AG10803 (cell line): ENCODE measurements at regions not wholly inside any gene's neighbourhood (a gene's known extent, or its start where the extent isn't known, plus 50 kb on each side); places are given as distances from the start of the nearest gene placed in this dataset.
A peak's percentile ranks its signal among the peaks of the same experiment; 100 is the strongest.
"Not testable (repeated sequence)": the region's sequence is repeated elsewhere in the genome, so short reads cannot be mapped to it uniquely, and the experiment has no call there.

ENCODE experiments used
- DNase-seq: peaks from one replicate; pipeline ENCODE4 v3.0.0; 2010; ENCODE audit warnings: low read depth
- H3K4me3 ChIP-seq: 2 replicates; pipeline ENCODE4 v1.5.1; 2011; ENCODE audit warnings: mild to moderate bottlenecking, low read length, control low read depth
- TF ChIP-seq, protein P1 (sequence below): conservative IDR thresholded peaks from 2 replicates; pipeline ENCODE4 v1.5.1; 2011; ENCODE audit warnings: mild to moderate bottlenecking, low read length, control low read depth, inconsistent platforms

DNA sequence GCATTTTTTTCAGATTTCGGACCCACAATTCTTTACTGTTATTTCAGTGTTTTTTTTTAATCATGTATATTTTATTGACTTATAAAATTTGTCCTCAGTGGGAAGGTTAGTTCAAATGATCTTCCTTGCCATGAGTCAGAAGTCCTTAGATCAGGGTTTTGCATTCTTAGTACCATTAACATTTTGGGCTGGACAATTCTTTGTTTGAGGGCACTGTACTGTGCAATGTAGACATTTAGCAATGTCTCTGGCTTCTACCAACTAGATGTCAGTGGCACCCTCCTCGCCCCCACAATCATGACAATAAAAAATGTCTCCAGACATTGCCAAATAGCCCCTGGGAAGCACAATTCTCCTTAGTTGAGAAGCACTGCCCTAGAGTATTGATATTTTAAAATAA is 176.6 kb downstream of the VEGFC start:
- DNase-seq, result no peak
- no peak overlapping the region for H3K4me3 ChIP-seq
- TF ChIP-seq, protein P1, sequence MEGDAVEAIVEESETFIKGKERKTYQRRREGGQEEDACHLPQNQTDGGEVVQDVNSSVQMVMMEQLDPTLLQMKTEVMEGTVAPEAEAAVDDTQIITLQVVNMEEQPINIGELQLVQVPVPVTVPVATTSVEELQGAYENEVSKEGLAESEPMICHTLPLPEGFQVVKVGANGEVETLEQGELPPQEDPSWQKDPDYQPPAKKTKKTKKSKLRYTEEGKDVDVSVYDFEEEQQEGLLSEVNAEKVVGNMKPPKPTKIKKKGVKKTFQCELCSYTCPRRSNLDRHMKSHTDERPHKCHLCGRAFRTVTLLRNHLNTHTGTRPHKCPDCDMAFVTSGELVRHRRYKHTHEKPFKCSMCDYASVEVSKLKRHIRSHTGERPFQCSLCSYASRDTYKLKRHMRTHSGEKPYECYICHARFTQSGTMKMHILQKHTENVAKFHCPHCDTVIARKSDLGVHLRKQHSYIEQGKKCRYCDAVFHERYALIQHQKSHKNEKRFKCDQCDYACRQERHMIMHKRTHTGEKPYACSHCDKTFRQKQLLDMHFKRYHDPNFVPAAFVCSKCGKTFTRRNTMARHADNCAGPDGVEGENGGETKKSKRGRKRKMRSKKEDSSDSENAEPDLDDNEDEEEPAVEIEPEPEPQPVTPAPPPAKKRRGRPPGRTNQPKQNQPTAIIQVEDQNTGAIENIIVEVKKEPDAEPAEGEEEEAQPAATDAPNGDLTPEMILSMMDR, result no peak

DNA sequence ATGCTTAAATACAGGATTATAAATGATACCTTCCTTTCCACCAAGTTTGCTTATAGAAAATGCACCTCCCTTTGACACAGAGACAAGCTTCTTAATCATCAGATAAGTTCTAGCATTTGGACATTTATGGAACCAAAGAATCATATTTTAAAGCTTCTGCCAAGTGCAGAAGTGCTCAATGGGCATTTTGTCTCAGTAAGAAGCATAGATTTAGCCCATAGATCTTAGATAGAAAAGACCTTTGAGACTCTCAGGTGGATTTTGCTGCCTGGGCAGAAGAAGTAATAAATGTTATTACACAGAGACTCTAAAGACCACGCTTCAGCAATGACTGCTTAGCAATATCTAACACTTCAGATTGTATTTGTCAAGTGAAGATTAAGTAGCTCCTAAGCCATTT is 174.6 kb downstream of the VEGFC start:
- no peak overlapping the region for H3K4me3 ChIP-seq
- DNase-seq, result no peak
- TF ChIP-seq, protein P1, result no peak

DNA sequence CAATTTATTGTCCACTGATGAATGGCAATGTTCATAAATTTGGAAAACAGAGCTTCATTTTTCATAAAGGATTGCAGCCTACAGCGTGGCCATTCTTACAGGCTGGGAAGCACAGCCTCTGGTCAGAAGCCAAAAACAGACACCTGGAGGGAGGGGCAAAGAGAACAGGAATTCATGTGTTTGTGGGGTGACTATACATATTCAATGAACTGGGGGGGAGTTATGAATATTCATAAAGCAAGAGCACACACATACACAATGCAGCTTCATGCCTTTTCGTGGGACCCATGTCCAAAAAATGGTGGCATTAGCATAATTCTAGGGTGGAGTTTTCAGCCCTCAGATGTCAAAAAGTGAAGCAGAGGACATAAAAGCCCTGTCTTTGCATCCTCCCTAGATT is 173.3 kb downstream of the VEGFC start:
- TF ChIP-seq, protein P1, result no peak
- DNase-seq, result no peak
- no peak overlapping the region for H3K4me3 ChIP-seq

DNA sequence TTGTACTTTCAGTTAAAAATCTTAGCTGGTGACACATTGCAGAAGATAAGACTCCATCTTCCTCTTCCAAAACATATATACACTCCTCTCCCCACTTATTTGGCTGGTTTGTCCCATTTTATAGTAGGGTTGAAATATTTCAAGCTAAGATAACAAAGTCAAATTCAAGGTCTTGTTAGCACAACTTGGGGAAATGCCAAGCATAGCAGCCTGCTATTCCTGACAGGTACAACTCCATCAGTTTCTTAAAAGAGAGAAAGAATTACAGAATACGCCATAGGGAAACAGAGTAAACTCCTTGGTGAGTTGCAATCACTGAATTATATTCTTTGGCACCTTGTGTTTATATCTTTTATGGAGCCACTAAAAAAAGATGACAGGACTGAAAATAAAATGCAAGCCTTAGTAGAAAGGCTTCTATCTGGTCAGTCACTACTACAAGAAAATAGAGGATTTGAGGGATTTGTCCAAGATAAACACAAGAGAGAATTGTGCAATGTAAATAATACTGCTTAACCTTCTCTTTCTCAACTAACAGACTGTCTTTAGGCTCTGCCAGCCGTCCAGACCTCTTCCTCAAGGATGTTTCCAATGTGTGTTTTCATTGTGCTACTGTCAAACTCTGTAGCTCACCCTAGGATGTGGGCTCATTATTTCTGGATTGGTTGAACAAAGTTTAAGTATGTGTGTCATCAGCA is 170.3 kb downstream of the VEGFC start:
- TF ChIP-seq, protein P1, result no peak
- DNase-seq, result peak; percentile 62
- H3K4me3 ChIP-seq, result no peak overlapping the region

DNA sequence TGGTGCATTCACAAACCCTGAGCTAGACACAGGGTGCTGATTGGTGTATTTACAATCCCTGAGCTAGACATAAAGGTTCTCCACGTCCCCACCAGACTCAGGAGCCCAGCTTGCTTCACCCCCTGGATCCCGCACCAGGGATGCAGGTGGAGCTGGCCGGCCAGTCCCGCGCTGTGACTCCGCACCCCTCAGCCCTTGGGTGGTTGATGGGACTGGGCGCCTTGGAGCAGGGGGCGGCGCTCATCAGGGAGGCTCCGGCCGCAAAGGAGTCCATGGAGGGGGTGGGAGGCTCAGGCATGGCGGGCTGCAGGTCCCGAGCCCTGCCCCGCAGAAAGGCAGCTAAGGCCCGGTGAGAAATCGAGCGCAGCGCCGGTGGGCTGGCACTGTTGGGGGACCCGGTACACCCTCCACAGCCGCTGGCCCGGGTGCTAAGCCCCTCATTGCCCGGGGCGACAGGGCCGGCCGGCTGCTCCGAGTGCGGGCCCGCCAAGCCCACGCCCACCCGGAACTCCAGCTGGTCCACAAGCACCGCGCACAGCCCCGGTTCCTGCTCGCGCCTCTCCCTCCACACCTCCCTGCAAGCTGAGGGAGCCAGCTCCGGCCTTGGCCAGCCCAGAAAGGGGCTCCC is 167.6 kb downstream of the VEGFC start:
- H3K4me3 ChIP-seq, result not testable (repeated sequence)

DNA sequence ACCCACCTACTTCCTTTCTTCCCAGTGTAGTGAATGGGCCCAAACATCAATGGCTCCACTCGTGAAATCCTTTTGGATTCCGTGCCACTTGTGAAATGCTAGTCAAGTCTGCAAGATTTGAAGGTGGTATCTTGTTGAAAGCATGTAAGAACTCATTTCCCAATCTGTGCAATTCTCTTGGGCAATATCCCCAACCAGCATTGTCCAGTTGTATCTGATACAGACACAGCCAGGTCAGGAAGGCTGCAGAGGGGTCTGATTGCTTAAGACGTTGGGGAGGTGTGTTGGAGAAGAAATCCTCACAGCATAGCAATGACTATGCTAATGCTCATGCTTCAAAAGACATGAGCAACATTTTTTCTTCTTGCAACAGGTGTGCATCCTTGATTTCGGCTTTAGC is 164.8 kb downstream of the VEGFC start:
- DNase-seq, result no peak
- no peak overlapping the region for H3K4me3 ChIP-seq
- TF ChIP-seq, protein P1, result no peak

More for the DNA sequence above, 167.6 kb downstream of the VEGFC start:
- DNase-seq, result not testable (repeated sequence)

DNA sequence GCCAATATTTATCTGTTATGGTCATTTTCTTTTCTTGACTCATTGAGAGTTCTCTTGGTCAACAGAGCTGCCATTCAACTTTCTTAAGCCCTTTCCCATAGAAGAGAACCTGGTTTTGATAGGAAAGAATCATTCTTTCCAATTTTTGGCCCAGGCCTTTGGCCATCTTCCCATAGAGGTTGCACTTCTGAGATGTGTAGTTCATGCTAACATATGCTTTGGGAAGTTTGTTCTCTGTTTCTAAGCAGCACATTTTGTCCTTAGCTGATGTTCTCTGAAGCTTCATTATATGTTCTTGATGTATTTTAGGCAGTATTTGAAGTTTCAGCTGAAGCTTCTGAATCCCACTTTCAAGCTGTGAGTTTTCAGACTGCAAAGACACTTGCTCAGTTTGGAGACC is 161.1 kb downstream of the VEGFC start:
- TF ChIP-seq, protein P1, result no peak
- no peak overlapping the region for H3K4me3 ChIP-seq
- no peak for DNase-seq
